Thyroid gland (tissue), 4 donors: ENCODE measurements at regions not wholly inside any gene's neighbourhood (a gene's known extent, or its start where the extent isn't known, plus 50 kb on each side); places are given as distances from the start of the nearest gene placed in this dataset.

Experiments used
- POLR2A ChIP-seq, 2 donors: fragments of 450-650 bp; IDR thresholded peaks; one replicate each; pipeline ENCODE4 v1.6.1; 2017; ENCODE audit warnings: antibody characterized with exemption in 2 of 2, mild to moderate bottlenecking in 2 of 2, moderate library complexity in 1 of 2
- TF ChIP-seq, protein P1 (sequence below), 6 experiments: fragments of 200-600 bp in 3 of 6; fragments of 450-650 bp in 3 of 6; sonication (generic) in 3 of 6; IDR thresholded peaks; one replicate each; pipeline ENCODE4 v1.5.1; 2016 to 2019; ENCODE audit warnings: antibody characterized with exemption in 6 of 6, mild to moderate bottlenecking in 2 of 6, inconsistent platforms in 1 of 6, moderate library complexity in 1 of 6

- TF ChIP-seq, protein P1, sequence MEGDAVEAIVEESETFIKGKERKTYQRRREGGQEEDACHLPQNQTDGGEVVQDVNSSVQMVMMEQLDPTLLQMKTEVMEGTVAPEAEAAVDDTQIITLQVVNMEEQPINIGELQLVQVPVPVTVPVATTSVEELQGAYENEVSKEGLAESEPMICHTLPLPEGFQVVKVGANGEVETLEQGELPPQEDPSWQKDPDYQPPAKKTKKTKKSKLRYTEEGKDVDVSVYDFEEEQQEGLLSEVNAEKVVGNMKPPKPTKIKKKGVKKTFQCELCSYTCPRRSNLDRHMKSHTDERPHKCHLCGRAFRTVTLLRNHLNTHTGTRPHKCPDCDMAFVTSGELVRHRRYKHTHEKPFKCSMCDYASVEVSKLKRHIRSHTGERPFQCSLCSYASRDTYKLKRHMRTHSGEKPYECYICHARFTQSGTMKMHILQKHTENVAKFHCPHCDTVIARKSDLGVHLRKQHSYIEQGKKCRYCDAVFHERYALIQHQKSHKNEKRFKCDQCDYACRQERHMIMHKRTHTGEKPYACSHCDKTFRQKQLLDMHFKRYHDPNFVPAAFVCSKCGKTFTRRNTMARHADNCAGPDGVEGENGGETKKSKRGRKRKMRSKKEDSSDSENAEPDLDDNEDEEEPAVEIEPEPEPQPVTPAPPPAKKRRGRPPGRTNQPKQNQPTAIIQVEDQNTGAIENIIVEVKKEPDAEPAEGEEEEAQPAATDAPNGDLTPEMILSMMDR (IDR thresholded peaks at IDR 0.05) = no peak
- TF ChIP-seq POLR2A (IDR thresholded peaks at IDR 0.05) = no peak
Observed at GRCh38 chr3:150136242-150136641, 165.5 kb upstream of the PFN2 start.
